Hepatic stellate cell (primary cell): ENCODE measurements at regions not wholly inside any gene's neighbourhood (a gene's known extent, or its start where the extent isn't known, plus 50 kb on each side); places are given as distances from the start of the nearest gene placed in this dataset.
"Not testable (repeated sequence)": the region's sequence is repeated elsewhere in the genome, so short reads cannot be mapped to it uniquely, and the experiment has no call there.

Experiments
- DNase-seq: peaks from one replicate; pipeline ENCODE4 v3.0.0; 2011; ENCODE audit warnings: low spot score

DNA sequence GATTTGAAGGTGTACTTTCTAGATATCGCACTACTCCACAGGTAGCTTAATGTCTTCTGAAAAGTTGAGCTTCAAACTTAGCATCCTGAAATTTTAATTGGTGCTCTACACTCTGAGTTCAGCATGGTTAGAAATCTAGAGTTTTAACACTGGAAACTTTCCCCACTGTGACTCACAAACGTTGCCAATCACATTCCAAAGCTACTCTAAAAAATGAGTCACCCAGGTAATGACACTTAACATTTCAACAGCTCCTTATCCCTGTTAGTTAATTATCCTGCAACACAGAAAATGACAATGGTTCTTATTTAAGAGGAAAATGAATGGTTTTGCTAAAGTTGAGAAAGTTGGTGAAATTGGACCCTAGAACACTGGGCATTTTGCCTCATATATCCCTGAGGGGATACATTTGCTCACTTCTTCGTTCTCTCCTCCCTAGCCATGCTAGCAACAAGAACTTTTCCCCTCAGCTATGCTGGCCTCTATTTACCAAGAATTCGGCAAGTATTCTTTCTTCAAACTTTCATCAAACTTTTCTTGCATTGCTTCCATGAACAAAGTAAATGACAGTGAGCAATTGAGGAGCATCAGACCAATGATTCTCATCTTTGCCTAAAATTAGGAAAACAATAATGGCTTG lies 1024.1 kb upstream of the KLHL29 start:
- DNase-seq = no peak

DNA sequence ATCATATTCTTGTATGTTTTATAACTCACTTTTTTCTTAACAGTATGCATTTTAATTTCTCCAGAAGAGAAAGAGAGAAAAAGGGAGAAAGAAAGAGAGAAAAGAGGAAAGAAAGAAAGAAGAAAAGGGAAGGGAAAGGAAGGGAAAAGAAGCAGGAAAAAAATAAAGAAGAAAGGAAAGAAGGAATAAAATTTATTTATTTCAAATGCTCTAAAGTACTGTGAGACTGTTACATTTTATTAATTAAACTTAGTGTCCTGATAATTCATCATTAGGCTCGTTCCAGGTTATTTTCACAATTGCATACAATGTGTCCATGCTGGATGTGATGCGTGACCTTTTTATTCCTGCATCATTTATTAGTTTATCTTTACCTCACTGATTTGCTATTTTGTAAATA lies 1023.4 kb upstream of the KLHL29 start:
- DNase-seq = no peak

DNA sequence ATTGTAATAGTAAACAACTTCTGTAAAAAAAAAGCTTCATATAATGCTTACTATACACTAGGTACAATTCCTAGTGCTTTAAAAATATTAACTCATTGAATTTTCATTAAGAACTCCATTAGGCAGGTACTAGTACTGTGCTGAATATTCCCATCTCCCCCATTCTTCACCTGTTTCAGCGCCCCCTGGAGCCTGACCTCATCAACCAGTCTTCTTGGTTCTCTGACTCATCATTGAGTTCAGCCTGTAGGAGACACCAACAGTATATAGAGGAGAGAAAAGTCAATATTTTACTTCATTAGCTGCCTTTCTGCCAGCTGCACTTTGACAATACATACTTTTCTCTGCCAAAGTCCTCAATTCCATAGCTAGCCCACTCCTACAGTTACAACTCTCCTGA lies 1009.9 kb upstream of the KLHL29 start:
- DNase-seq = no peak

DNA sequence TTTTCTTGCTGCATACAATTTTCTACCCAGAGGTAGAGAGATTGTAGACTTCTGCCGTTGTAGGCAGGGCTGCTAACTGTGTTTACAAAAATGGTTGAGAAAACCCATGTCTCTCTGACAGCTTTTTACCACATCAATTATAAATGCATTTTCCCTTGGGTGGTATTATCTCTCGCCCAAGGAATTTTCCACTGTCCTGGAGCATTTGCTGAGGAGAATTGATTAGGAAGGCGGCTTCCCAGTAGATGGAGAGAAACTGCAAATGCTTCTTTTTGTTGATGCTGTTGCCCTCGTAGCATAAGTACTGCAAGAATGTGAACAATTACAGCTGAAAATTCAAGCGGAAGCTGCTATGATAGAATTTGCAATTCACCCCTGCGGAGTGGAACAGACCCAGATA lies 1007.7 kb upstream of the KLHL29 start:
- no peak for DNase-seq

DNA sequence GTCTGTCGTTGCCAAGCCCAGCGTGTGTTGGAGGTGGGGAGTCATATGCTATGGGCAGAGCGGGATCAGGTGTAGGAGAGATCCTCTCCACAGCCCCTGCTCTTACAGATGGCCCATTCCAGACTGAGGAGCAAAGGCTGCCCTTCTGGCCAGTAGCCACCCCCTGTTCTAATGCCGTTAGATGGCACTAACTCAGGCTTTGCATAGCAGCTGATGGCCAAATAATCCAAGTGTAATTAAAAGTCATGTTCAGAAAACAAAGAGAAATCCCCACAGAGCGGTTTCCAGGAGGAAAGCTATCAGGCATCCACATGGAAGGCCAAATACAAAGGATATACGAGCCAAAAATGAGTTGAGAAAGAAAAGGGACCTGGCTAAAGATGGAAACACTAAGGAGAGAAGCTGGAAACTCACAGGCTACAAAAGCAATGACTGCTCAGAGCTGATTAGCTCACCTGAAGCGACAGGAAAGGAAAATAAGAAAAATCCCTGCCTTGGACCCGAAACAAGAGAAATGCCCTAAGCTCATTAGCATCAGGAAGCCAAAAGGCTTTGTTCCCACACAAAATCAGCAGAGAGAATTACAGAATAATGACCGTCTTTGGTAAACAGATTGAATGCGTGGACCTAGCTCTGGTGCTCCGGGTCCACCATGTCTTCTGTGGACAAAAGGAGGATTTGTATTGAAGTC lies 1002.4 kb upstream of the KLHL29 start:
- no peak for DNase-seq

DNA sequence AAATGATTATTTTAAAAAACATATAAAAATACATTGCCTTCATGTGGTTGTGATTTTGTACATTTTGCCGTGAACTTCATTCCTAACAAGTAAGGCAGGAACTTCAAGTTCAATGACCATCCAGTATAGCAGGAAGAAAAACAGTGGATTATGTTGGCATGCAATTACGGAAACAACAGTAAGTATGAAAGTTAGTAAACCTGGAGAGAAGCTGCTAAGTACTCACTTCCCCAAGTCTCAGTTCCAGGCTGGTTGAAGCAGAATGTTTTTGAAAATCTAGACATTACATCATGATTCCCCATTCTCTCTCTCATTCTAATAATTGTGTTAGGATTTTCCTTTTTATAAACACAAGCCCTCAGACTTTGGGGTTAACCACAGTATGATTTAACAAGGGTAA lies 987.1 kb upstream of the KLHL29 start:
- DNase-seq = no peak

DNA sequence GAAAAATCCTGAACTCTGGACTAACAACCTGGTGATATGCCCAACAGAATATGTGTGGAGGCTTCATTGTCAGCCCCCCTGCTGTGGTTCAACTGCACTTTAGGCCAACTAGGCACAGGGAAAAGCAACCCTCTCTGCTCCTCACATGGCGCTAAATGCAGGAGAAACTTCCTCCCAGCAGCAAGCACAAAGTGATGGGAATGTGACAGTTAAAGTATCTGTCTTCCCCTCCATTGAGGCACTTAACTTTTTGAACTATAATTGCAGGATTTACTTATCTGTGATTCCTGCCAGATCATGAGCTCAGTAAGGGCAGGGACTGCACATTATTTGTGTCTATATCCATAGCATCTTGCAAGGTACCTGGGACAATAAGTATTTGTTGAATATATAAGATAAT lies 981.2 kb upstream of the KLHL29 start:
- no peak for DNase-seq

DNA sequence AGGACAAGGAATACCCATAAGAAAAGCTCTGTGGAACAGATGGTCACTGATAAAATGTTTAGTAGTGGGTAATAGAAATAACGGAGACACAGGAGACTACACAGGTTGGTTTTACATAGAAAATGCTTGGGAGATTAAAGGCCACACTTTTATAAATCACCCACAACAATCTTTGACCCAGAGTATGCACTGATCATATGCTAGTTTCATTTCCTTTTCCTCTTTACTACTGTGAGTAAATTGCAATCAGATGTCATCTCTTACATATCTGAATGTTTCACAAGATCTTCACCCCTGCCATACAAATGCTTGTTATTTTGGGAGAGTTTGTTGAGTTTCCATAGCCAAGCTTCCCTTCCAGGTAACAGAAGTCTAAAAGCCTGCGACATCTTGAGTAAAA lies 978.4 kb upstream of the KLHL29 start:
- DNase-seq = no peak

DNA sequence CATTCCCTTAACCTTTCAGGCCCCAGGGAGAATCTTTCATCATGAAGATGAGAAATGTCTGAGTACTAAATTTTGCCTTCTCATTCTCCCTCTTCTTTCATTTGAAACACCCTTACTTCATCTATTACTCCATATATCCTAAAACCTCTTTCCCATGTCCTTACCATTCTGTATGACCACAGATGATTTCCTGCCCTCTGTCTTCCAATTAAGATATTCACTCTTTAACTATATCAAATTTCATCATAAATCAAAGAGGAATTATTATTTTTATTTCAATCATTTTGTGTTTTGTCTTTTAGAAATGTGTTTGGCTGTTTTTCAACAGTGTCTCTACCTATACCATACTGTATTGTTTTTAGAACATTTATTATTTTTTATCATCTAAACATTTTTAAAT lies 964.9 kb upstream of the KLHL29 start:
- no peak for DNase-seq

DNA sequence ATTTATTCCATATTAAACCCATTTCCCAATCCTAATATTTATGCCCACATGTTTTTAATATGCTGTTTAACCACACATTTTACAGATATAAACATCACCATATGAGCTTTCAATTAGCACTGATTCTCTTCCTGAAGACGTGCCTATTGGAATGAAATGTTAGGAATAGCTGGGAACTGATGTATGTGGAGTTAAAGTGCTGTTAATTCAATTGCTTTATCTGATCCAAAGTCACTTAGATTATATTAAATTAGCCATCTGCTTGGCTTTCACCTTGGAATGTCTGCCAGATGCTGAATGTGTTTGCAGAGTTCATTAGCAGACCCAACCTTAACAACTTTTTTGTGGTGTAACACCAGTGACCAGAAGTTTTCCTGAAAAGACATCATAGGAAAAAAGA lies 942.9 kb upstream of the KLHL29 start:
- DNase-seq = no peak

DNA sequence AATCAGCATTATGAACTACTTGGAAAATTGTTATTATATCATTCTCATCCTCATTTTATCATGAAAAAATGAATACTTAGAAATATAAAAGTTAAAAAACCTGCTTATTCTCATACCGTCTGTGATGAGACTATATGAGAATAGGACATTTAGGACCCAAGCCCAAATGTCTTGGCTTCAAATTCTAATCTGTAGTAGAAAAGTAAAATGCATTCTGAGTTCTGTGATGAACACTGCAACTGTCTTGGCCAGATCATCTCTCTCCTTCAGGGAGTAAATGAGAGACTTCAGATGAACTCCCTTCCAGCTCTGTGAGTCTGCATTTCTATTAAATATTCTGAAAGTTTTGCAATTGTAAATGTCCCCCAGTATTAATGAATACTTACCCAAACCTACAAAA lies 940.7 kb upstream of the KLHL29 start:
- no peak for DNase-seq

DNA sequence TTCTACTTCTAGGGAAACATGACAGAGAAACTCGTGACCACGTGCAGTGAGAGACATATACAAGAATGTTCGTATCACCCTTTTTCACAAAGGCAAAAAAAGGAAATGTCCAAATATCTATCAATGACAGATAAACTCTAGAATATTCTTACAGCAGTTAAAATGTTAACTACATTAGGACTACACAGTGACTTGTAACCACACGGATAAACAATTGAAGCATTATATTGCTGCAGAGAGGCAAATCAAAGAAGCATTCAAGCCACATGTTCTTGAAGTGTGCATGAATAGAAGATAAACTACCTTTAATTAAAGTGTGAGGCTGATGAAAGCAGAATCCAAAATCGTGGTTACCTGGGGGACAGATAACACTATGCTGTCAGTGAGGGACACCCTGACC lies 935.3 kb upstream of the KLHL29 start:
- no peak for DNase-seq

DNA sequence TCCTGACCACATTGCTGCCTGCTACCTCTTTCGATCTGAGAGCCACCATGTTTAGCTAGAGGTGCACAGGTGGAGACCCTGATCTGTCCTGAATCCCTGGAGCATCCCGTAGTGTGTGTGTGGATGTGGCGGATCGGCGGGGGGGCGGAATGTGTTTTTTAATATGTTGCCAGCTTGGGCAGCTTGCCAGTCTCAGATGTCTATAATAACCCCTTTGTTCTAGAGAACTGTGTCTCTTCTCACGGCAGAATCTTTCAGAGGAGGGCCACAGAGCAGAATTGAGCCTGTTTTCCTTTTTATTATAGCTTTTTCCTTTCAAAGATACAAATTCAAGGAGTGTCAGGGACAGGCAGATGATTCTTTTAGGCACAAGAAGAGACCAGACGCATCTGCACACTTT lies 934.1 kb upstream of the KLHL29 start:
- DNase-seq = no peak

DNA sequence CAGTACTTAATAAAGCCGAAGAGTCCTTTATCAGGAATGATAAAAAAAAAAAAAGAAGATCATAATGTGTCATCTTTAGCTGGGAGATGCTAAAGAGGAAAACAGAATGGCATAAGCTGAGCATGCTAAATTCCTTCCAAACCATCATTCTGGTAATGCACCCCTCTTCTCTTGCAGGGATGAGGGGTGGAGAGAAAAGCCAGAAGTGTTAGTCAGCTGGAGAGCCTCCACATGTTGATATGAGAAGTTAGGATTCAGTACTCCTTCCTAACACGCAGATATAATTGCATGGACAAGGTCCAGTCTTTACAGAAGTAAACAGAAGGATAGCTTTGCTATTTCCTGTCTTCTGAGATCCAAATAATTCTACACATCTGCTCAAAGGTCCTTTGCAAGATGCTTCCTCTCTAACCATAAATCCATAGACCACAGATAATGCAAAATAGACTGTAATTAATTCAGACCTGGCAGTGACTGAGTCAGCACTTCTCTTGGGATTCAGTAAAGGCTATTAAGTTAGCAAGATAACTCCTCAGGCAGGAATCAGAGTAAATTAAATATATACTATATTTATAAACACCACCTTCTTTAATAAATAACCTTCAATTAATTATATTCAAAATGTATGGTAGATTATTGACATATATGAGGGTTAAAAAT lies 930.0 kb upstream of the KLHL29 start:
- DNase-seq = no peak

DNA sequence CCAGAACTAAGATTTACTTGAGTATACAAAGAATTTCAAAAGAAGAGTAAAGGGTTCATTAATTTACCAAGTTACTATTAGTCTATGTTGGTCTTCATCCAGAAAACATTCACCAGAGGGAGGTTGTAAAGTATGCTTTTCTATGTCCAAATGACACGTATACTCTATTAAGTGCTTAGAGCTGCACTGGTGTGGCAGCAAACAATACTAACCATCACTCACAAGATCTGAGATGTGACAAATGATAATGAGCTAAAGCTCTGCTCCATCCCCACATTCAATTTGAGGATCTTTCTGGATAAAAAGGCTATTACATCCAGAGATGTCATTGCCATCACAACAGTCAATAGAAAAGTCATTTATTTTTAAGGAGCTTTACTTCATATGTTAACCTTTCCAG lies 926.5 kb upstream of the KLHL29 start:
- no peak for DNase-seq

DNA sequence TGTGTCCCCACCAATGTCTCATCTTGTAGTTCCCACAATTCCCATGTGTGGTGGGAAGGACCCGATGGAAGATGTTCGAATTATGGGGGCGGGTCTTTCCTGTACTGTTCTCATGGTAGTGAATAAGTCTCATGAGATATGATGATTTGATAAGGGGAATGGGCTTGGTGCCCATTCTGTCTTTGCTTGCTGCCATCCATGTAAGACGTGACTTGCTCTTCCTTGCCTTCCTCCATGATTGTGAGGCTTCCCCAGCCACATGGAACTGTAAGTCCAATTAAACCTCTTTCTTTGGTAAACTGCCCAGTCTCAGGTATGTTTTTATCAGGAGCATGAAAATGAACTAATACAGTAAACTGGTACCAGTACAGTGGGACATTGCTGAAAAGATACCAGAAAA lies 909.9 kb upstream of the KLHL29 start:
- not testable (repeated sequence) for DNase-seq

DNA sequence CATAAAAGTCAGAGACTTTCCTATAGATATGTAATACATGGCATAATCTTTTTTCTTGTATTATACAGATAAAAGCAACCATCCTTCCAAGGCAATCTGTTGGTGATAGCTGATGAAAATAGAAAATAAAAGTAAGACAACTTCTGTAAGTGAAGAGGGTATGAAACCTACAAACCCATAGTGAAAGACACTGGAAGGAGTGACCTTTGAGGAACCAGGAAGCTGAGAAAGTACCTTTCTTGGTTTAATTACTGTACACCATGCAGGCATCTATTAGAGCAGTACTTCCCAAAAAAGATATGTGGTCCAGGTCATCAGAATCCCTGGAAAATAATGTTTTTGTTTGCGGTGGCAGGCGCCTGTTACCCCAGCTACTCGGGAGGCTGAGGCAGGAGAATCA lies 906.6 kb upstream of the KLHL29 start:
- DNase-seq = no peak

DNA sequence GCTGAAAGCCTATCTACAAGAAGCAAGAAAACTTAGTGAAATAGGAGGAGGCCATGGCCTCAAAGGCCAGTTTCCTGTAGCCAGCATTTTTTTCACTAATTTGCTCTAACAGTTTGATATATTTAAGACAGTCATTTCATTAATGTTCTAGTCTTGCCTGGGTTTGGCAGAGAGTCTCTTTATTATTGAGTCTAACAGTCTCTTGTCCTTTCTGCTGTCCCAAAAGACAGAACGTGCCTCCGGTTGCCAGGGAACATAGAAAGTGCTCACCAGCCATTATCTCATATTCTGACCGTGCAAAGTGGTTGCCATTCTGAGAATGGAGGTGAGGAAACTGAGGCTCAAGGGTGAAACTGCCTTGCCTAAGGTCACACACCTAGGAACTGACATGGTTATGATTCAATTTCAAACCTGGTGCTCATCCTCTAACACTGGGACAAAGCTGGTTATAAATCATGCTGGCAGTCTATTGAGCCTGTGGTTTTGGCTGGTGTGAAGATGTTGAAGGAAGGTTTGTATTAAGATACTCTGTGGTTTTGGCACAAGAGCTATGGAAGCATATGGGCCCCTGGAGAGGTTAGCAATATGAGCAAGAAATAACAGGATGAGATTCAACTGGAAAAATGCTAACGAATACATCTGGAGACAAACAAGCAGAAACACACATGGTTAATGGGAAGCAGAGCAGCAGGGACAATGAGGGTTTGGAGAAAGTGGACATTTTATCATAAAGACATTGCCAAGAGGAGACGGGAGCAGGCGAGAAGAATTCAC lies 903.3 kb upstream of the KLHL29 start:
- no peak for DNase-seq

DNA sequence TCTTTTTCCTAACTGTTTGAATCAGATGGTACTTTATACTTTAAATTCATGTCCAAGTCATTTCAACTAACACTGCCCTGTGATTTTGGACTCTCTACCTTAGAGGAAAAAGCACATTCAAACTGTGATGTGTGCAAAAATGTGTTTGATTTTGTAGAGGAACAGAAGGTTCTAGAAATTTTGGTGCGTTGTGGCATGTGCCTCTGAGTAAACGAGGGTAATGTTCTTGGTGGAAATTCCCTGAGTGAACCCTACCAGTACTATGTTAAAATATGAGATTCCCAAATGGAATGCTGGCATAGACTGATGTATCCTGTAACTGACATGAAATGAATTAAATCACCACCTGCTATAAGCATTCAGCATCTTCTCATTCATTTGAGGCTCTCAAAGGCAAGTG lies 901.9 kb upstream of the KLHL29 start:
- no peak for DNase-seq

DNA sequence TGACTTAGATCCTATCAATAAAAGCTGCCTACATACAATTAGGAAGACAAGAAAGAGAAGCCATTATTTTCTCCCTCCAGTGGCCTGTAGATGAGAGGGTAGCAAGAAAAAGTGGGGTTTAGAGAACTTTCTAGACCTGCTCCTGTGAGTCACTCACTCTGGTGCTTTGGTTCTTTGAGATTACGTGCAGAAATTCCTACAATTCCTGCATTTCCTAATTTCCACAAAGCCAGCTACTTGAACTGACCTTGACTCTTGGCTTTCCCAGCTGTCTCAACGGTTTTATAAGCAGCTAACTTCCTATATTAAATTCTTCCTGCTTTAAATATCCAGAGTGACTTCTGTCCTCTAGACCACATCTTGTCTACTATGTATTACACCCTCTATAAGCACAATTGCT lies 899.5 kb upstream of the KLHL29 start:
- no peak for DNase-seq

DNA sequence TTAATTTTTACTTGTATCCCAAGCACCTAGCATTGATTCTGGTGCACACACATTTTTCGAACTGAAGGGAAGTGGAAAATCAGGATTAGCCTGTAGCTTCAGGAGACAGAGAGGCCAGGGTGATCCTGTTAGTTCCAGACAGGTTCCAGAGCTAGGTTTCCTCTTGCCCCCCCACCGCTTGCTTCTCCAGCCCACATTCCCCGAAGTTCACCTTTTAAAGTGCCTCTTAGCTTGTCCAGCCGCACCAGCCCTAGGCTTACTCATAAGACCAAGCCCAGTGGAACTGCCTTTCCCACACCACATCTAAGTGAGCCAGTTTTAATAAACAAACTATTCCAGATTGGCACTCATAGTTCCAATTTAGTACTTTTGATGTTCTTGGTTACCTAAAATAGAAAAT lies 898.6 kb upstream of the KLHL29 start:
- no peak for DNase-seq

DNA sequence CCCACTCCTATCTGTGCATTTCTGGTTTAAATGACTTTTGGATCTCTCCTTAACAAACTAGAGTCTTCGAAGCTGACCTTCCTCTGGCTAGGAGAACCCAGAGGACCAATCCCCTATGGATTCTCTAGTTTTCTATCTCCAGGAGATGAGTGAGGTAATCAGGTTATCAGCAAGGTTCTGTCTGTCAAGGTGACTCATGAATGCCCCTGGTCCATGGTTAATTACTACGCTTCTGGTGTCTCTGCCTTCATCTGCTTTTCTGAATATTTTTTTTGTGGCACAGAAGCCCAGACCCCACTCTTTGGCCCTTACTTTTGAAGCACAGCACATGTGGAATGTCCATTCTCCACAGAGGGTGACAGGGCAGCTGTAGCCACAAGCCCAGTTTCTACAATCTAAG lies 897.9 kb upstream of the KLHL29 start:
- DNase-seq = no peak

DNA sequence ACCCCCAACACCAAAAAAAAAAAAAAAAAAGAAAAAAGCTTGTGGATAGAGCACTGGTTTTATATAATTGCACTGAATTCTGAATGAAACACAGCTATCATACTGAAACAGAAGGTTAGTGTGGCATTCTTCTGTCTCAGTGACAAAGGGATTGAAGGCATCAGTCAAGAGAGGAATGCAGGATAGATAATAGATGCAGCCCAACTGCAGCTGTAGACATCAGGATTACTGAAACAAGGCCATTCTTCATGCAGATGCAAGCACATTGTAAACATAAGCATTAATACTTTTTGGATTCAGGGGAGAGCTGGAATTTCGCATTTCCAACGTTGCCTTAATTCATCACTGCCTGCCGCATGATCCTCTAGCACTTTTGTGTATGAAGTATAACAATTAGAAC lies 897.4 kb upstream of the KLHL29 start:
- DNase-seq = no peak
